ENCODE measurements at regions not wholly inside any gene's neighbourhood (a gene's known extent, or its start where the extent isn't known, plus 50 kb on each side); places are given as distances from the start of the nearest gene placed in this dataset.

GRCh38 chr9:99744132-99744531 is 77.6 kb upstream of the NR4A3 start:
- no peak for TF ChIP-seq PCBP2 (optimal IDR thresholded peaks at IDR 0.05; ENCODE audit: low read depth, low read length, poor library complexity, severe bottlenecking)
- no peak for TF ChIP-seq ZNF724P (CRISPR knock-in tag; IDR thresholded peaks at IDR 0.05; ENCODE audit: borderline replicate concordance)
- no peak for TF ChIP-seq POGK (CRISPR knock-in tag; conservative IDR thresholded peaks at IDR 0.05)
- no peak for TF ChIP-seq HDAC2 (CRISPR knock-in tag; IDR thresholded peaks at IDR 0.05)
- TF ChIP-seq, protein P1, sequence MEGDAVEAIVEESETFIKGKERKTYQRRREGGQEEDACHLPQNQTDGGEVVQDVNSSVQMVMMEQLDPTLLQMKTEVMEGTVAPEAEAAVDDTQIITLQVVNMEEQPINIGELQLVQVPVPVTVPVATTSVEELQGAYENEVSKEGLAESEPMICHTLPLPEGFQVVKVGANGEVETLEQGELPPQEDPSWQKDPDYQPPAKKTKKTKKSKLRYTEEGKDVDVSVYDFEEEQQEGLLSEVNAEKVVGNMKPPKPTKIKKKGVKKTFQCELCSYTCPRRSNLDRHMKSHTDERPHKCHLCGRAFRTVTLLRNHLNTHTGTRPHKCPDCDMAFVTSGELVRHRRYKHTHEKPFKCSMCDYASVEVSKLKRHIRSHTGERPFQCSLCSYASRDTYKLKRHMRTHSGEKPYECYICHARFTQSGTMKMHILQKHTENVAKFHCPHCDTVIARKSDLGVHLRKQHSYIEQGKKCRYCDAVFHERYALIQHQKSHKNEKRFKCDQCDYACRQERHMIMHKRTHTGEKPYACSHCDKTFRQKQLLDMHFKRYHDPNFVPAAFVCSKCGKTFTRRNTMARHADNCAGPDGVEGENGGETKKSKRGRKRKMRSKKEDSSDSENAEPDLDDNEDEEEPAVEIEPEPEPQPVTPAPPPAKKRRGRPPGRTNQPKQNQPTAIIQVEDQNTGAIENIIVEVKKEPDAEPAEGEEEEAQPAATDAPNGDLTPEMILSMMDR (CRISPR knock-in tag; IDR thresholded peaks at IDR 0.05): no peak
- TF ChIP-seq PATZ1 (CRISPR knock-in tag; IDR thresholded peaks at IDR 0.05): no peak
